Fibroblast of pulmonary artery (primary cell): ENCODE measurements at regions not wholly inside any gene's neighbourhood (a gene's known extent, or its start where the extent isn't known, plus 50 kb on each side); places are given as distances from the start of the nearest gene placed in this dataset.
A peak's percentile ranks its signal among the peaks of the same experiment; 100 is the strongest.

ENCODE experiments used
- DNase-seq: peaks from one replicate; pipeline ENCODE4 v3.0.0-alpha.2; 2010; ENCODE audit warnings: low read depth
- H3K4me3 ChIP-seq: replicated peaks from 2 replicates; pipeline ENCODE4 v1.5.1; 2011; ENCODE audit warnings: low read depth, mild to moderate bottlenecking, control low read depth, low read length, moderate library complexity
- CTCF ChIP-seq: IDR thresholded peaks from 2 replicates; pipeline ENCODE4 v1.5.1; 2011; ENCODE audit warnings: mild to moderate bottlenecking, control low read depth, low read length, inconsistent platforms; ENCODE audit errors: missing control alignments

- no peak overlapping the region for H3K4me3 ChIP-seq
- peak; percentile 44 for DNase-seq
- no peak for TF ChIP-seq CTCF
Observed at GRCh38 chr9:134515026-134515821, 126.4 kb upstream of the COL5A1 start.

DNA sequence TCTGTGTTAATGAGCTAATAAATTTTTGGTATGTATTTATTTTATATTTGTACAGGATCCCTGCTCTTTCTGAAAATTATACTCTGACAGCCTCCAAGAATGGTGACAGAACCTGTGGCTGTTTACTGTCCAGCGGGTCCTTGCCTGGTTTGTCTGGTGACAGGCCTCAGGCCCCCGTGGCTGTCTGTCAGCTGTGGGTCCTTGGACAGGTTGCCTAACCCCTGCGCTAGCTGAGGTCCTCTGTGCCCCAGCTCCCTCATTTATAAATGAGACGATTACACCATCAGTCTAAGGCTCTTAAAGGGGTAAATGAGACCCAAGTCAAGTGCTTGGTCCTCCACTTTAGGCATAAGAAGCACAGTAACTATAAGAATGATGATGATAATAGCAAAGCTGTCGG, 125.1 kb upstream of the COL5A1 start:
- no peak for DNase-seq

DNA sequence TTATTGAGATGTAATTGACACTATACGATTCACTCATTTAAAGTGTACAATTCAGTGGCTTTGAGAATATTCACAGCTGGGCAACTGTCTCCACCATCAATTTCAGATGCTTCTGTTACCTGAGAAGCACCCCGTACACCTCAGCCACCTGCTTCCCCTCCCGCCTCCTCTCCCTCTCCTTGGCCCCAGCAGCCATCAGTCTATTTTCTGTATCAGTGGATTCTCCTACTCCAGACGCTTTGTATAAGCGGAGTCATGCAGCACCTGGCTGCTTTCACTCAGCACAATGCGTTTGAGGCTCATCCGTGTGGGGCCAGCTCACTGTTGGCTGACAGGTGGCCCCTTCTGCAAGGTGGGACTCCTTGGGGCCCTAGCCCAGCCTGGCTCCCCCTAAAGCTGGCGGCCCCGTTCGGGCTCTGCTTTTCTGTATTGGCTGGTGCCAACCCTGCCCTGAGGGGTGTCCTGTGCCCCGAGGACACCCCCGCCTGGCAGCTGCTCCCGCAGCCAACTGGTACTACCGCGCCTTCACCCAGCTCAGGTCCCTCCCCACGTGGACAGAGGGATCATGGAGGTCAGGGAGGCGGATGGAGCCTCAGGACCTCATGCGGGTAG, 124.4 kb upstream of the COL5A1 start:
- DNase-seq: no peak
- no peak for TF ChIP-seq CTCF
- H3K4me3 ChIP-seq: no peak overlapping the region

More for the DNA sequence above, 125.1 kb upstream of the COL5A1 start:
- H3K4me3 ChIP-seq: no peak overlapping the region
- TF ChIP-seq CTCF: no peak

- no peak for DNase-seq
- TF ChIP-seq CTCF: no peak
- H3K4me3 ChIP-seq: no peak overlapping the region
Observed at GRCh38 chr9:134518004-134518606, 123.5 kb upstream of the COL5A1 start.

GRCh38 chr9:134519375-134520070, 122.1 kb upstream of the COL5A1 start:
- no peak for TF ChIP-seq CTCF
- H3K4me3 ChIP-seq: no peak overlapping the region
- no peak for DNase-seq

GRCh38 chr9:134521817-134522501, 119.6 kb upstream of the COL5A1 start:
- H3K4me3 ChIP-seq: no peak overlapping the region
- no peak for TF ChIP-seq CTCF
- no peak for DNase-seq
